RWPE1 (cell line): ENCODE measurements at regions not wholly inside any gene's neighbourhood (a gene's known extent, or its start where the extent isn't known, plus 50 kb on each side); places are given as distances from the start of the nearest gene placed in this dataset.
"Not testable (repeated sequence)": the region's sequence is repeated elsewhere in the genome, so short reads cannot be mapped to it uniquely, and the experiment has no call there.

ENCODE experiments used
- CTCF ChIA-PET: fragments of 350-600 bp; sonication (Branson Sonifier 250); formaldehyde crosslinking; extraction: SDS; loops from one replicate; lab custom pipeline; 2021; lab: Yijun Ruan, JAX
- POLR2A ChIA-PET: fragments of 400-600 bp; formaldehyde crosslinking; extraction: SDS; loops from one replicate; lab custom pipeline; 2020; ENCODE audit warnings: antibody characterized with exemption; ENCODE audit not compliant: low non-redundant PET; lab: Yijun Ruan, JAX
- DNase-seq: peaks from one replicate; pipeline ENCODE4 v3.0.0; 2012; ENCODE audit warnings: low spot score
- H3K27ac ChIP-seq: fragments of 450-650 bp; 2 replicates; pipeline ENCODE4 v1.5.1; 2017
- CTCF ChIP-seq: fragments of 450-650 bp; conservative IDR thresholded peaks from 2 replicates; pipeline ENCODE4 v1.5.1; 2017; ENCODE audit warnings: low read depth, mild to moderate bottlenecking

GRCh38 chr17:21551081-21551881 lies 141.0 kb upstream of the KCNJ18 start:
- TF ChIP-seq CTCF, result no peak
- DNase-seq, result peak; percentile 90
- ChIA-PET POLR2A (no interaction called here), CTCF (interaction anchor here (0.6 kb wide), 1 partner anchor 31 kb away, joined by 4 read pairs; no protein-coding TSS in a partner anchor)
- H3K27ac ChIP-seq, result peak overlapping the region; percentile 70

GRCh38 chr17:21558921-21559320 lies 133.4 kb upstream of the KCNJ18 start:
- CTCF ChIA-PET, POLR2A ChIA-PET, H3K27ac ChIP-seq, DNase-seq: not testable (repeated sequence)

DNA sequence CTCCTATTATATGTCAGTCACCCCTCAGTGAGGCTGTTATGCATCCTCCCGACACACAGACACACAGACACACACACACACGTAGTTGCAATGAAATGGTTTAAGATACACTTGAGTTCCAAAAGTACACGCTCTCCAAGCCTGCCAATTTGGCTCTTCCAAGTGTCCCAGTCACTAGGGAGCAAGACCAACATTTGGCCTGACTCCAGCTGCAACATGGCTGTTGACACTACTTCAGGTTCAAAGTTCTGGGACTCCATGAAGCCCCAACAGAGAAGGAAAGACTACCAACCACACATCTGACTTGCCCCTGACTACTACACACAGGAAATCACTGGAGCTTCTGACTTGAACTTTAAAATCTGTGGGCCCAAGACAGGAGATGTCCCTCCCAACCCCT lies 128.1 kb upstream of the KCNJ18 start:
- ChIA-PET CTCF (interaction anchor here (0.7 kb wide), 1 partner anchor 96 kb away, joined by 3 read pairs; no protein-coding TSS in a partner anchor), POLR2A (no interaction called here)
- H3K27ac ChIP-seq, result no peak overlapping the region
- DNase-seq, result no peak
- TF ChIP-seq CTCF, result no peak

GRCh38 chr17:21564757-21565156 lies 127.6 kb upstream of the KCNJ18 start:
- CTCF ChIA-PET, result interaction anchor here (0.7 kb wide), 1 partner anchor 96 kb away, joined by 3 read pairs; no protein-coding TSS in a partner anchor
- POLR2A ChIA-PET, result not testable (repeated sequence)

DNA sequence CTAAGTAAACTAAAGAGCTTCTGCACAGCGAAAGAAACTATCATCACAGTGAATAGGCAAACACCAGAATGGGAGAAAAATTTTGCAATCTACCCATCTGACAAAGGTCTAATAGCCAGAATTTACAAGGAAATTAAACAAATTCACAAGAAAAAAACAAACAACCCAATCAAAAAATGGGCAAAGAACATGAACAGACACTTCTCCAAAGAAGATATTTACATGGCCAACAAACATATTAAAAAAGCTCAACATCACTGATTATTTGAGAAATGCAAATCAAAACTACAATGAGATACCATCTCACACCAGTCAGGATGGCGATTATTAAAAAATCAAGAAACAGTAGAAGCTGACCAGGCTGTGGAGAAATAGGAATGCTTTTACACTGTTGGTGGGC lies 121.9 kb upstream of the KCNJ18 start:
- POLR2A ChIA-PET, CTCF ChIA-PET, DNase-seq, H3K27ac ChIP-seq: not testable (repeated sequence)

More at GRCh38 chr17:21564757-21565156, 127.6 kb upstream of the KCNJ18 start:
- not testable (repeated sequence) for H3K27ac ChIP-seq, DNase-seq

DNA sequence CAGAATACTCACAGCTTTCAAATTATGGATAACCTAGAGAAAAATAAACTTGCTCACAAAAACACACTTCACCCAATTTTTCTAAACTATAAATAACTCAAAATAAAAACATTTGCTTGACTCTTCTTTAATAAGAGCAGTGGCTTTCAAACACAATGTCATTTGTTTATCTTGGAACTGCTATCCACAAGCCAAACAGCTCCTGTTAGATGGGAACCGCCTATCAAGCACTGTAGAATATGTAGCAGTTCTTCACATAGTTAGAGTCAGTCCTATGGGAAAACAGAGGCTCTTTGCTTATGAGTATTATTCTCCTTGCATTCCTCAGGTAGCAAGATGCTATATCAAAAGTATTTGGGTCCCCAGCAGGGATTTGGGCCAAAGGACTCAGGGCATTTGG lies 120.2 kb upstream of the KCNJ18 start:
- DNase-seq, POLR2A ChIA-PET, CTCF ChIA-PET, H3K27ac ChIP-seq: not testable (repeated sequence)

GRCh38 chr17:21573271-21573960 lies 118.9 kb upstream of the KCNJ18 start:
- DNase-seq, H3K27ac ChIP-seq, POLR2A ChIA-PET, CTCF ChIA-PET: not testable (repeated sequence)

GRCh38 chr17:21573961-21574610 lies 118.2 kb upstream of the KCNJ18 start:
- no peak overlapping the region for H3K27ac ChIP-seq
- no peak for TF ChIP-seq CTCF
- DNase-seq, result no peak
- POLR2A ChIA-PET, result no interaction called here
- CTCF ChIA-PET, result no interaction called here

DNA sequence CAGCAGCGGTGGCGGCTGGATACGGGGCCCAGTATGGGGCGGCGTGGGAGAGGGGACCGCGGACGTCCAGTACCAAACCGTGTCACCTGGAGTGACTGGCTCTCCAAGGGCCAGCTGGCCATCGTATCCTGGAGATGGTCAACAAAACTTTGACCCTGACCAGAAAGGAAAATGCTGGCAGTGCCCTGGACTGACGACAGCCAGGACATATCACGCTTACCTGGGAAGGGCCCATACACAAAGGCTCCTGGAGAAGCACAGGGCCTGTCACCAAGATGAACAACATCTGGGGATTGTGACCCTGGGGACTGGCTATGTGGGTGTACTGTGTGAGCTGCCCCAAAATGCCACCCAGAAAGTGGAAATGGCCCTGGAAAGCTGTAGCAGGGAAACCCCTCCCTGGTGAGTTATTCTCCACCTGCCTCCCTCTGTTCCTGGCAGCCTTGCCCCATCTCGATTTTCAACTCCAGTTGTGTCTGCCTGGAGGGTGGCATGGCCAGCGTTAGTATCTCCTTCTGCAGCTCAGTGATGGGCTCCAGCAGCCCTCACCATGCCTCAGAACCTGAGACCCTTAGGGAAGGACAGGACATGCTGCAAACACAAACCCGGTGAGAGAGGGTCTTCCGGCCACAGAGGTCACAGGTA lies 117.6 kb upstream of the KCNJ18 start:
- CTCF ChIA-PET, POLR2A ChIA-PET, H3K27ac ChIP-seq: not testable (repeated sequence)

DNA sequence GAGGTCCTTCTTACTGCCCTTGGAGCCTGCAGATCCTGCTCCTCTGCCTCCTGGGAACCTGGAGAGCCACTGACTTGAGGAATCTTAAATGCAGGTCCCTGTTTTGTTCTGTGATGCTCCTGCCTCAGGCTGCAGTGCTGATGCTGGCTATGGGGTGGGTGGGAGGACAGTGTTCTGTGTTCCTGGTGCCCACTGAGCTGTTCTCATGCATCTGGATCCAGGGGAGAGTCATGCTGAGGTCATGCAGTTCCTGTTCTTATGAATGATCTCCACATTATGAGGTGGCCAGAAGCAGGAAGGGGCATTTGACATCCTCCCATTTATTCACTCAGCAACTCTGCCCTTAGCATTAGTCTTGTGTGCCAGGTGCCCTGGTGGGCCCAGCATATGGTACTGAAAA lies 113.5 kb upstream of the KCNJ18 start:
- DNase-seq, POLR2A ChIA-PET, H3K27ac ChIP-seq, CTCF ChIA-PET: not testable (repeated sequence)

More for the DNA sequence above, 117.6 kb upstream of the KCNJ18 start:
- DNase-seq, result not testable (repeated sequence)
